OCI-LY7 (cell line): ENCODE measurements at regions not wholly inside any gene's neighbourhood (a gene's known extent, or its start where the extent isn't known, plus 50 kb on each side); places are given as distances from the start of the nearest gene placed in this dataset.

Experiments
- BruUV-seq: library from RNA; stranded (reverse); fragments of 400-500 nt; replicated peaks from 2 replicates; lab custom pipeline; 2021; lab: Mats Ljungman, UMichigan
- CTCF ChIA-PET: fragments of 300-600 bp; sonication (Branson Sonifier 250); formaldehyde crosslinking; loops from one replicate; lab custom pipeline; 2022; ENCODE audit warnings: antibody characterized with exemption; ENCODE audit not compliant: unreplicated experiment; lab: Charles Lee
- POLR2A ChIA-PET: fragments of 300-600 bp; sonication (Branson Sonifier 250); formaldehyde crosslinking; loops from one replicate; lab custom pipeline; 2022; ENCODE audit warnings: antibody characterized with exemption; lab: Charles Lee
- DNase-seq: peaks from one replicate; pipeline ENCODE4 v3.0.0-alpha.2; 2015; ENCODE audit warnings: low spot score
- H2AFZ ChIP-seq: fragments of 200-600 bp; sonication (generic), shearing (Covaris generic); 2 replicates; pipeline ENCODE4 v1.6.1; 2014; ENCODE audit warnings: mild to moderate bottlenecking, antibody characterized with exemption, low read length, moderate library complexity
- H3K27ac ChIP-seq: fragments of 200-600 bp; sonication (generic); 2 replicates; pipeline ENCODE4 v1.5.1; 2014; ENCODE audit warnings: mixed run types, low read depth, mild to moderate bottlenecking, moderate library complexity, low read length, inconsistent platforms; ENCODE audit not compliant: poor library complexity, severe bottlenecking
- H3K36me3 ChIP-seq: fragments of 200-600 bp; sonication (generic); 2 replicates; pipeline ENCODE4 v1.6.1; 2014; ENCODE audit warnings: mild to moderate bottlenecking, antibody characterized with exemption, low read length, moderate library complexity, mixed read lengths; ENCODE audit not compliant: insufficient read depth
- H3K4me1 ChIP-seq: fragments of 200-600 bp; sonication (generic); 2 replicates; pipeline ENCODE4 v1.5.1; 2014; ENCODE audit warnings: mild to moderate bottlenecking, low read length; ENCODE audit not compliant: insufficient read depth, poor library complexity, severe bottlenecking
- H3K4me2 ChIP-seq: fragments of 200-600 bp; sonication (generic); 2 replicates; pipeline ENCODE4 v1.6.1; 2014; ENCODE audit warnings: mild to moderate bottlenecking, low read length
- H3K4me3 ChIP-seq: fragments of 200-600 bp; sonication (generic); 2 replicates; pipeline ENCODE4 v1.5.1; 2014; ENCODE audit warnings: mild to moderate bottlenecking, low read depth, low read length; ENCODE audit not compliant: poor library complexity, severe bottlenecking
- H3K79me2 ChIP-seq: fragments of 200-600 bp; sonication (generic); 2 replicates; pipeline ENCODE4 v1.6.1; 2016; ENCODE audit warnings: low read depth, mild to moderate bottlenecking, low read length, moderate library complexity, mixed read lengths; ENCODE audit not compliant: insufficient read depth
- H3K9me2 ChIP-seq: fragments of 200-600 bp; sonication (generic); 2 replicates; pipeline ENCODE4 v1.6.1; 2016; ENCODE audit warnings: mild to moderate bottlenecking, low read length, mixed read lengths; ENCODE audit not compliant: insufficient read depth
- H3K9me3 ChIP-seq: fragments of 200-600 bp; sonication (generic); 2 replicates; pipeline ENCODE4 v1.6.1; 2014; ENCODE audit warnings: mild to moderate bottlenecking, mixed run types, low read length, mixed read lengths
- H4K20me1 ChIP-seq: fragments of 200-600 bp; sonication (generic); 2 replicates; pipeline ENCODE4 v1.6.1; 2014; ENCODE audit warnings: mild to moderate bottlenecking, antibody characterized with exemption, low read length, moderate library complexity, mixed read lengths; ENCODE audit not compliant: insufficient read depth
- CTCF ChIP-seq: fragments of 200-600 bp; sonication (generic); conservative IDR thresholded peaks from 2 replicates; pipeline ENCODE4 v1.5.1; 2014; ENCODE audit warnings: mild to moderate bottlenecking, antibody characterized with exemption, low read length, moderate library complexity, mixed read lengths
- EZH2phosphoT487 ChIP-seq: fragments of 200-600 bp; sonication (generic); IDR thresholded peaks from 2 replicates; pipeline ENCODE4 v1.6.1; 2018; ENCODE audit warnings: low read depth, borderline replicate concordance, mild to moderate bottlenecking, mixed run types, antibody characterized with exemption, low read length, moderate library complexity, mixed read lengths
- intact Hi-C: fragments of 100-400 bp; cut with micrococcal nuclease; formaldehyde crosslinking; loops from one replicate; pipeline ENCODE4 v1.10.0; 2022; ENCODE audit not compliant: unreplicated experiment

- no TSS peak for BruUV-seq
- H3K9me3 ChIP-seq: no peaks in the 10 kb centered on the region
- no peak overlapping the region for H3K4me3 ChIP-seq
- DNase-seq: no peak
- no peak overlapping the region for H3K27ac ChIP-seq
- no peaks in the 10 kb centered on the region for H3K79me2 ChIP-seq
- no peaks in the 10 kb centered on the region for H3K36me3 ChIP-seq
- intact Hi-C loops: no loop called here
- POLR2A ChIA-PET: no interaction called here
- no peaks in the 10 kb centered on the region for H3K9me2 ChIP-seq
- CTCF ChIA-PET: no interaction called here
- no peak overlapping the region for H3K4me2 ChIP-seq
- H2AFZ ChIP-seq: no peak overlapping the region
- TF ChIP-seq CTCF: no peak
- TF ChIP-seq EZH2phosphoT487: no peak
- no peaks in the 10 kb centered on the region for H3K4me1 ChIP-seq
- H4K20me1 ChIP-seq: no peaks in the 10 kb centered on the region
These were observed 267.2 kb downstream of the RAB38 start for GRCh38 chr11:87908086-87908485.

- no peak overlapping the region for H3K4me3 ChIP-seq
- no peak overlapping the region for H3K4me2 ChIP-seq
- H2AFZ ChIP-seq: no peak overlapping the region
- H3K9me3 ChIP-seq: no peaks in the 10 kb centered on the region
- no peaks in the 10 kb centered on the region for H3K79me2 ChIP-seq
- no peak for DNase-seq
- no TSS peak for BruUV-seq
- intact Hi-C loops: no loop called here
- no peaks in the 10 kb centered on the region for H3K4me1 ChIP-seq
- no peaks in the 10 kb centered on the region for H3K9me2 ChIP-seq
- TF ChIP-seq CTCF: no peak
- no peak for TF ChIP-seq EZH2phosphoT487
- ChIA-PET POLR2A (interaction anchor here (0.8 kb wide), 1 partner anchor 26 kb away, joined by 3 read pairs; no protein-coding TSS in a partner anchor), CTCF (no interaction called here)
- H3K27ac ChIP-seq: no peak overlapping the region
- no peaks in the 10 kb centered on the region for H3K36me3 ChIP-seq
- no peaks in the 10 kb centered on the region for H4K20me1 ChIP-seq
These were observed 271.9 kb downstream of the RAB38 start for GRCh38 chr11:87903345-87903744.

- no peak for DNase-seq
- CTCF ChIA-PET: no interaction called here
- intact Hi-C loops: loop anchor here (2.0 kb wide), 1 partner anchor 21 kb away; no protein-coding TSS in a partner anchor
- Histone ChIP-seq H2AFZ (no peak overlapping the region), H3K79me2 (no peaks in the 10 kb centered on the region), H3K4me2 (no peak overlapping the region), H3K36me3 (no peaks in the 10 kb centered on the region), H3K4me1 (no peaks in the 10 kb centered on the region), H3K9me2 (no peaks in the 10 kb centered on the region), H3K27ac (no peak overlapping the region), H4K20me1 (no peaks in the 10 kb centered on the region), H3K9me3 (no peaks in the 10 kb centered on the region), H3K4me3 (no peak overlapping the region)
- POLR2A ChIA-PET: no interaction called here
- TF ChIP-seq CTCF (no peak), EZH2phosphoT487 (no peak)
- BruUV-seq: no TSS peak
These were observed 273.9 kb downstream of the RAB38 start for GRCh38 chr11:87901341-87901740.
